GM12872 (cell line): ENCODE measurements at regions not wholly inside any gene's neighbourhood (a gene's known extent, or its start where the extent isn't known, plus 50 kb on each side); places are given as distances from the start of the nearest gene placed in this dataset.

Experiments
- TF ChIP-seq, protein P1 (sequence below): IDR thresholded peaks from 3 replicates; pipeline ENCODE4 v1.5.1; 2011; ENCODE audit warnings: low read depth, mild to moderate bottlenecking, low read length, moderate library complexity; ENCODE audit not compliant: insufficient read depth

DNA sequence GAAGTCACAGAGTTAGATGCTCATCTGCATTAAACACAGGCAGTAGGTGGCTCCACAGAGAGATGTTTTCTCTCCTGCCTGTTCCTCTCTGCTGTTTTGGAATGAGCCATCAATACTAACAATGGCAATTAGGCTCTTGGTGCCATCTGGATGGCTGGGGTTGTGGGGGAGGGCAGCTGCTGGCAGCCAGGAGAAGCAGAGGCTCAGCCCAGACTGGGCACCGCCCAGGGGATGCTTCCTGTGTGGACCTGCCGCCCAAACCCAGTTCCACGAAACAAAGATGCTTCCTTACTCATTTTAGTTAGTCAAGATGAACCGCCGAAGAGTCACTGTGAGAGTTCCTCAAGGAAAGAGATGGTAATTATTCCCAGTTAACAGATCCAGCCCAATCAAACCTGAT is 50.8 kb upstream of the PCDH8 start:
- TF ChIP-seq, protein P1, sequence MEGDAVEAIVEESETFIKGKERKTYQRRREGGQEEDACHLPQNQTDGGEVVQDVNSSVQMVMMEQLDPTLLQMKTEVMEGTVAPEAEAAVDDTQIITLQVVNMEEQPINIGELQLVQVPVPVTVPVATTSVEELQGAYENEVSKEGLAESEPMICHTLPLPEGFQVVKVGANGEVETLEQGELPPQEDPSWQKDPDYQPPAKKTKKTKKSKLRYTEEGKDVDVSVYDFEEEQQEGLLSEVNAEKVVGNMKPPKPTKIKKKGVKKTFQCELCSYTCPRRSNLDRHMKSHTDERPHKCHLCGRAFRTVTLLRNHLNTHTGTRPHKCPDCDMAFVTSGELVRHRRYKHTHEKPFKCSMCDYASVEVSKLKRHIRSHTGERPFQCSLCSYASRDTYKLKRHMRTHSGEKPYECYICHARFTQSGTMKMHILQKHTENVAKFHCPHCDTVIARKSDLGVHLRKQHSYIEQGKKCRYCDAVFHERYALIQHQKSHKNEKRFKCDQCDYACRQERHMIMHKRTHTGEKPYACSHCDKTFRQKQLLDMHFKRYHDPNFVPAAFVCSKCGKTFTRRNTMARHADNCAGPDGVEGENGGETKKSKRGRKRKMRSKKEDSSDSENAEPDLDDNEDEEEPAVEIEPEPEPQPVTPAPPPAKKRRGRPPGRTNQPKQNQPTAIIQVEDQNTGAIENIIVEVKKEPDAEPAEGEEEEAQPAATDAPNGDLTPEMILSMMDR = no peak
